SW 1271 (cell line): ENCODE measurements at regions not wholly inside any gene's neighbourhood (a gene's known extent, or its start where the extent isn't known, plus 50 kb on each side); places are given as distances from the start of the nearest gene placed in this dataset.
"Not testable (repeated sequence)": the region's sequence is repeated elsewhere in the genome, so short reads cannot be mapped to it uniquely, and the experiment has no call there.

Experiments
- DNase-seq, 2 experiments: peaks; one replicate each; lab custom pipeline; 2025; lab: John Stamatoyannopoulos, UW

DNA sequence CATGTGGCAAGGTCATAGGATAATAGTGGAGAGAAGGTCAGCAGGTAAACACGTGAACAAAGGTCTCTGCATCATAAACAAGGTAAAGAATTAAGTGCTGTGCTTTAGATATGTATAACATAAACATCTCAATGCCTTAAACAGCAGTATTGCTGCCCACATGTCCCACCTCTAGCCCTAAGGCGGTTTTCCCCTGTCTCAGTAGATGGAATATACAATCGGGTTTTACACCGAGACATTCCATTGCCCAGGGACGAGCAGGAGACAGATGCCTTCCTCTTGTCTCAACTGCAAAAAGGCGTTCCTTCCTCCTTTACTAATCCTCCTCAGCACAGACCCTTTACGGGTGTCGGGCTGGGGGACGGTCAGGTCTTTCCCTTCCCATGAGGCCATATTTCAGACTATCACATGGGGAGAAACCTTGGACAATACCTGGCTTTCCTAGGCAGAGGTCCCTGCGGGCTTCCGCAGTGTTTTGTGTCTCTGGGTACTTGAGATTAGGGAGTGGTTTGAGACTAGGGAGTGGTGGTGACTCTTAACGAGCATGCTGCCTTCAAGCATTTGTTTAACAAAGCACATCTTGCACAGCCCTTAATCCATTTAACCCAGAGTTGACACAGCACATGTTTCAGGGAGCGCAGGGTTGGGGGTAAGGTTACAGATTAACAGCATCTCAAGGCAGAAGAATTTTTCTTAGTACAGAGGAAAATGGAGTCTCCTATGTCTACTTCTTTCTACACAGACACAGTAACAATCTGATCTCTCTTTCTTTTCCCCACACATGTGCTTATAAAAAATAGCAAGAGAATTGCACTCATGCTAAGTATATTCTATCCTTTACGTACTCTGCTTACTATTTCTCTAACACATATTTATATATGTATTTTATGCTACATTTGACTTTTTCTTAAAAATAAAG lies 347.7 kb upstream of the TMEFF2 start:
- not testable (repeated sequence) for DNase-seq

DNA sequence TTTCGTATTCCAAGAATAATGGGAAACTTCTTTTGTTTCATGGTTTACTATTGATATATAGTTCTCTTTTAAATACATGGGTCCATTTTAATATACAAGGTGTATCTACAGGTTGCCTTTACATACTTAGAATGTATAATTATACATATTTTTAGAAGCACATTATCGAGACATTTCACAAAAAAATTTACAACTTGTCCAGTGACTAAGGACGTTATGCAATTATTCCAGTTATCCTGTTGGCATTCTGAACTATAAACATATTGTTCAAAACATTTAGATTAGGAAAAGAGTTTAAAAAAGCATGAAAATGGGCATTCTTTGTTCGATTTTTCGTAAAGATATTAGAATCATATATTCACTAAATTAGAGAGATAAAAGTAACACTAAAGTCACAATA lies 344.6 kb upstream of the TMEFF2 start:
- DNase-seq: no peak

DNA sequence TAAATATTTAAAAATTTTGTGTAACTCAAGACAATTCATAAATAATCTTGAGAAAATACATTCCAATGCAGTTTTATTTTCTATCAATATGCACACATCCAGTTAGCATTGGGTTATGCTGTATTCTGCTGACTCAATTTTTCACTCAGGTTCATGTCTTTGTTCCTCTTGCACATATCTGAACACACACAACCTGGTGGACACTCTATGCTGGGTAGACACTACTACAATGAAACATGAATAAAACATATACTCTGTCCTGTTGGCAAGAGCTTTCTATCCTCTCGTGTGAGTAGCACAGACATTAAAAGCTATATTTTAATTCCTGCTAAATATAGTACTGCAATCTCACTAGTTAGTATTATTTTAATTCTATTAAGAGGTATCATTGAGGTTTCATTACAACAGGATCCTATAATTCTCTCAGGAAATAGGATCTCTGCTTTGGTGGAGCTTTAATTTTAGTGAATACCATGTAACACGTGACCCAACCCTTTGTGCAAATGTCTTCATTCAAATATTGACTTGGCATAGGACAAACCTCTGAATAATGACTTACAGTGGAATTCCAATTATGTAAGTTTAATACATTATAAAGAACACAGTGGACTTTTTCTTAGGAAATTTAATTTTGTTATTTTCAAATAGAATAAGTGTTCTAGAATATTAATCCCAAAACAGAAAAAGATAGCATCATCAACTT lies 342.3 kb upstream of the TMEFF2 start:
- no peak for DNase-seq

DNA sequence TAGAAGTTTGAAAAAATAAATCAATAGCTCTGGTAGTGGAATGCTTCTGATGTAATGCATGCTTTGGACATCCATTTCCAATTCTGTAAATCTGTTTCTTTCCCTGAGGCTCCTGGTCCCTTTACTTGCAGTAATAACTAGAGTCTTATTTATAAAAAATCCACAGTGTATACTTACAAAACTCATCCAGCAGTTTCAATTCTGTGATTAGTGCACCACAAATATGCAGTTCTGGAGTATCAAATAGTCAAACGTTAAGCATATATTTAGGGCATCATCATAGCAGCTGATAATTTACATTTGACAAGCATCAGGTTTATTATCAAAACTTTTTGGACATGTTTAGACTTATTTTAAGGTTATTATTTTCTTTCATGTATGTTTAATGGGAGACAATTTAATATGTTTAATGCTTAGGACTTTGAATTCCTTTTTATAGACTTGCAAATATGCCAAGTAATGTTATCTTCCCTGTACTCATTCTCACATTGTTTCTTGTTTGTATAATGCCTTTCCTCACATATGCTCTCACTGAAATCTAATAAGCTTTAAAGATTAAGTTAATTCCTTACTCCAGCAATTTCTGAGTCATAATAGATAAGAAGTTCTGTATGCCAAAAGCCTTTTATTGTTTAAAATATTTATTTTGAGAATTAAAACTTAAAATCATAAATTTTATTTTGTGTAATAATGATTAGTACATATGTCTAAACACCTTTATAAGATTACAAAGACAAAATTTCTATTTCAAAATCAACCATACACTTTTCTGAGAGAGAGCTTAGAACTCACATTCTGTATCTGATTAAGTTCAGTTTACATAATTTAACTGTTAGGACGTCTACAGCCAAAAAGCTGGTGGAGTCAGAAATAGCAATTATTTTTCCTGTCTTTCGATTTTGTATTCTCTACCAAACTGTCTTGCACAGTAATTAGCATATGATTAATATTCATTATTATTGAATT lies 341.5 kb upstream of the TMEFF2 start:
- DNase-seq: no peak

DNA sequence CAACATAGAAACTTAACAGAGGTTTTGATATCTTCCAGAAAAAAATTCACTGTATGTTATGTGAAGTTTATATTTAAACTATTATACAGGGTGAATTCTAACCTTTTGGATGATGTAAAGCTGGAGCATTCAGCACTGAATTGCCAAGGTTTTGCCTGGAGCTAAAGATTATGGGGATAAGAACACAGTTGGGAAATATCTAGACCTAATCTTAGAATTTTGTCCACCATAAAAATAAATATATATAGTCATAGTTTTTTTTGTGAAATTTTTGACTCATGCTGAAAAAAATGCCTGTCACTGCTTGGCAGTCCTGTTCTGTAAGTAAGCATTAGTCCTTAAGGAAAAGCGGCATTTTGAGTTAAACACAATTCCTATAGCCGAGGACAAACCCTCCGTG lies 339.3 kb upstream of the TMEFF2 start:
- no peak for DNase-seq

DNA sequence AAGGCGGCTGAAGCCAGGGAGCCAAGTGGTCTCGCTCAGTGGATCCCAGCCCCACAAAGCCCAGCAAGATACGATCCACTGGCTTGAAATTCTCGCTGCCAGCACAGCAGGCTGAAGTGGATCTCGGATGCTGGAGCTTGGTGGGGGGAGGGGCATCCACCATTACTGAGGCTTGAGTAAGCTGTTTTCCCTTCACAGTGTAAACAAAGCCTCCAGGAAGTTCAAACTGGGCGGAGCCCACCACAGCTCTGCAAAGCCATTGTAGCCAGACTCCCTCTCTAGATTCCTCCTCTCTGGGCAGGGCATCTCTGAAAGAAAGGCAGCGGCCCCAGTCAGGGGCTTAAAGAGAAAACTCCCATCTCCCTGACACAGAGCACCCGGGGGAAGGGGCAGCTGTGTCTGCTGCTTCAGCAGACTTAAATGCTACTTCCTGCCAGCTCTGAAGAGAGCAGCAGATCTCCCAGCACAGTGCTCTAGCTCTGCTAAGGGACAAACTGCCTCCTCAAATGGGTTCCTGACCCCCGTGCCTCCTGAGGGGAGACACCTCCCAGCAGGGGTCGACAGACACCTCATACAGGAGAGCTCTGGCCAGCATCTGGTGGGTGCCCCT lies 330.0 kb upstream of the TMEFF2 start:
- not testable (repeated sequence) for DNase-seq

DNA sequence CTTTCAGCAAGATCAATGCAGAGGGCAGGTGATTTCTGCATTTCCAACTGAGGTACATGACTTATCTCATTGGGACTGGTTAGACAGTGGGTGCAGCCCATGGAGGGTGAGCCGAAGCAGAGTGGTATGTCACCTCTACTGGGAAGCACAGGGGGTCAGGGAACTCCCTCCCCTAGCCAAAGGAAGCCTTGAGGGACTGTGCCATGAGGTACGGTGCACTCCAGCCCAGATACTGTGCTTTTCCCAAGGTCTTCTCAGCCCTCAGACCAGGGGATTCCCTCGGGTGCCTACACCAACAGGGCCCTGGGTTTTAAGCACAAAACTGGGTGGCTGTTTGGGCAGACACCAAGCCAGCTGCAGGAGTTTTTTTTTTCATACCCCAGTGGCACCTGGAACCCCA lies 329.5 kb upstream of the TMEFF2 start:
- not testable (repeated sequence) for DNase-seq

DNA sequence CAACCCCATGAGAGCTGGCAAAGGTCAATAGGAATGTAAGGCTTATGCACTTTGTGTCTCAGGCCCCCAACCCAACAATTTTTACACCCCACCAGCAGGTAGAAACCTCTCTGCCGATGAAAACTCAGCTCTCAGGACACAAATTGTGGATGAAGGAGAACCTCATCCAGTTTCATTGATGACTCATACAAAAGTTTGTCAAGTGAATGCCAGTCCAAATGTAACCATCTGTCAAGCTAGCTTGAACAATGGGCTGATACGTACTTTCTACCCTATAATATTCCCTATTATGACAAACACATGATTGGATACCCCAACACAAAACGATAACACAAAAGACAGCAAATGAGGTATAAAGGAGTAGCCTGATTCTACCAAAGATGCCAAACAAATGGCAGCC lies 321.2 kb upstream of the TMEFF2 start:
- DNase-seq: no peak

DNA sequence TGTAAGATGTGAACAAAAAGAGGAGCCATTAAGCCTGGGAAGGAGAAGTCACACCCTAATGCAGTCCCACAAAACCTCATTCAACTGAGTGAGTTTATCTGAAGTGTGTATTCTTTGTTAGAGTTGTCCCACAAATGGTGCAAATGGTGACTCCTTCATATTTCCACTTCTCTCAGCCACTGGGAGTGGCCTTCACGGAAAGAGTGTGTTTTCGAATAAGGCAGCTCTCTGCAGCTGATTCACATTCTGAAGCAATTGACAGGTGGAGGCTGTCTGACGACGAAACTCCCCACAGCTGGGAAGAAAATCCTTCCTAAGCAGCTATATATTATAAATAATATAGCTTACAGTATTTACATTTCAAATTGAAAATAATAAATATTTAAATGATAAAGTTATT lies 318.8 kb upstream of the TMEFF2 start:
- DNase-seq: no peak

DNA sequence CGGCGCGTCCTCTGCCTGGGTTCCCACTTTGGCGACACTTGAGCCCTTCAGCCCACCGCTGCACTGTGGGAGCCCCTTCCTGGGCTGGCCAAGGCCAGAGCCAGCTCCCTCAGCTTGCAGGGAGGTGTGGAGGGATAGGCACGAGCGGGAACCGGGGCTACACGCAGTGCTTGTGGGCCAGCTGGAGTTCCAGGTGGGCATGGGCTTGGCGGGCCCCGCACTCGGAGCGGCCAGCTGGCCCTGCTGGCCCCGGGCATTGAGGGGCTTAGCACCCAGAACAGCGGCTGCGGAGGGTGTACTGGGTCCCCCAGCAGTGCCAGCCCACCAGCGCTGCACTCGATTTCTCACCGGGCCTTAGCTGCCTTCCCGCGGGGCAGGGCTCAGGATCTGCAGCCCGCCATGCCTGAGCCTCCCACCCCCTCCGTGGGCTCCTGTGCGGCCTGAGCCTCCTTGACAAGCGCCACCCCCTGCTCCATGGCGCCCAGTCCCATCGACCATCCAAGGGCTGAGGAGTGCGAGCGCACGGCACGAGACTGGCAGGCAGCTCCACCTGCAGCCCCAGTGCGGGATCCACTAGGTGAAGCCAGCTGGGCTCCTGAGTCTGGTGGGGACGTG lies 313.2 kb upstream of the TMEFF2 start:
- DNase-seq: not testable (repeated sequence)

DNA sequence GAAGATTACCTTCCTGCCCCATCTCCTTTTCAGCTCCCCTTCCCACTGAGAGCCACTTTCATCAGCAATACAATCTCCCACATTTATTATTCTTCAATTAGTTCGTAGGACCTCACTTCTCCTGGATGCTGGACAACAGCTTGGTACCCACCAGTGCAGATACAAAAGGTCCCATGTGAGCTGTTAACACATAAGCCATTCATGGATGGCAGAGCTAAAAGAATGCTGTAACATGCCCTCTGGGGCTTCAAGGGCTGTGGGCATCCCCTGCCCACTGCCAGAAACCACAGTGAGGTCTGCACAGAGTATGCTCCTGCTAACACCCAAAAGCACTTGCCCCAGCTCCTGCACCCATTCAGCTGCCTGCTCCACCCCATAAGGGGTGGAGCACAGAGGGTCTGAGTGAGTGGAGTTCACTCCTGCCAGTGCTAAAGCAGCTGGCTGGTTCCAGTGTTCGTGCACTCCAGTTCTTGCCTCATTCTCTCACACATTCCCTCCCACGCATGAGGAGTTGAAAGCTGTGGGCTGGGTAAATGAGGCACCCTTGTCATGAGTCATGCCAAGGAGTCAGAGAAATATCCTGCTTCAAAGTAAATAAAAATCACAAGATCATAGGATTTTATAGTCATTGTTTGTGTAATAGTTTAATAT lies 305.9 kb upstream of the TMEFF2 start:
- DNase-seq: peak in 1 of 2 experiments; percentile 5

DNA sequence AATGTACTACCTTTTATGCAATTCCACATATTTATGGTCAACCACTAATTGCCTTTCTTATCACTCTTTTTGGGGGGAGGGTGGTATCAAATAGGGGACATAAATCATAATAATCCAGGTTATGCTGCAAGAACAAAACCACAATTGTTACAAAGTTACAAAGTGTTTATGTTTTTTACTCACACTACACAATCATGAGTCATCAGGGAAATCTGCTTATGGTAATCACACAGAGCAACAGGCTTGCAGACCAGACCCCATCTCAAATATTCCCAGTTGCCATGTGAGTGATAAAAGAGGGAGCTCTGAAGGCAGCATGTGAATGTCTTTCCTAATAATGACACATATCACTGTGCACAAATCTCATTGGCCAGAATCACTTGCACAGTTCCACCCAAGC lies 304.7 kb upstream of the TMEFF2 start:
- DNase-seq: no peak

DNA sequence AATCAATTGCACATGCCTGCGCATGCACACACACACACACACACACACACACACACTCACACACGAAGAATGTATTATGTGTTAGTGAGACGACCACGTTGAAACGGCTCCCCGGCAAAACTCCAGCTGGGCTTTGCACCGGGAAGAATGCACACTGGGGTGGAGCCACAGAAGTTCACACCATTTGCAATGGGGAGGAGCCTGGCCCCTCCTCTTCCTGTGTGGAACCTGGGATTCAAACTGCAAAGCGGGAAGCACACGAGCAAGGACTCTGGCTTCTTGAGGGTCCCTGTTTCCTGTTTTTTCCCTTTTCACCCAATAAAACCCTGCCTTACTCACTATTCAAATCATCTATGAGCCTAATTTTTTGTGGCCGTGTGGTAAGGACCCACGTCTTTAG lies 304.0 kb upstream of the TMEFF2 start:
- DNase-seq: no peak

DNA sequence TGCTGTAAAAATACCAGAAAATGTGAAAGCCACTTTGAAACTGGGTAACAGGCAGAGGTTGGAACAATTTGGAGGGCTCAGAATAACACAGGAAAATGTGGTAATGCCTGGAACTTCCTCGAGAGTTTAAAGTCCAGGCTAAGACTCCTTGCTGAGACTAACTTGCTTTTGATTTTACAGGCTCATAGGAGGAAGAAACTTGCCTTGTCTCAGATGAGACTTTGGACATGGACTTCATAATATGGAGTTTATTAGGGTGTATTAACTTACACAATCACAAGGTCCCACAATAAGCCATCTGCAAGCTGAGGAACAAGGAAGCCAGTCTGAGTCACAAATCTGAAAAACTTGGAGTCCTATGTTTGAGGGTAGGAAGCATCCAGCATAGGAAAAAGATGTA lies 293.4 kb upstream of the TMEFF2 start:
- DNase-seq: not testable (repeated sequence)

DNA sequence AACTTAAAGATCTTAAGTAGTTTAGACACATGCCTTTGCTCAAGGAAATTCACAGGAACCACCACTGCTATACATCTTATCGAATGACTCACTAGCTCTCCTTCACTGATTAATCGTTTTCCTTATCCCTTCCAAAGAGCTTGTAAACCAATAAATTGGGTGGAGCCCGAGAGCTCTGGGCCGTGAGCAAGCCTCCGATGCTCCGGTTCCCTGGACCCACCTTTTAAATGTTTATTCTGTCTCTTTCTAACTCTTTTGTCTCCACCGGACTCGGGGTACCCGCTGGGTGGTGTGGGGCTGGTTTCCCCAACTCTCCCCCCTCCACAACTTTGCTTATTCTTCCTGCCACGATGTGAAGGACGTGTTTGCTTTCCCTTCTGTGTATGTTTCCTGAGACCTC lies 292.9 kb upstream of the TMEFF2 start:
- no peak for DNase-seq

DNA sequence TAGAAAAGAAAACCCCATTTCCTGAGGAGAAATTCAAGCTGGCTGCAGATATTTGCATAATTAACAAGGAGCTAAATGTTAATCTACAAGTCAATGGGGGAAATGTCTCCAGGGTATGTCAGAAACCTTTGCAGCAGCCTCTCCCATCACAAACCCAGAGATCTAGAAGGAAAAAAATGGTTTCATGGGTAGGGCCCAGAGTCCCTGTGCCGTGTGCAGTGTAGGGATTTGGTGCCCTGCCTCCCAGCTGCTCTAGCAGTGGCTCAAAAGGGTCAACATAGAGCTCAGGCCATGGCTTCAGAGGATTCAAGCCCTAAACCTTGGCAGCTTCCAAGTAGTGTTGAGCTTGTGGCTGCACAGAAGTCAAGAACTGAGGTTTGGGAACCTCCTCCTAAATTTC lies 290.2 kb upstream of the TMEFF2 start:
- DNase-seq: no peak

DNA sequence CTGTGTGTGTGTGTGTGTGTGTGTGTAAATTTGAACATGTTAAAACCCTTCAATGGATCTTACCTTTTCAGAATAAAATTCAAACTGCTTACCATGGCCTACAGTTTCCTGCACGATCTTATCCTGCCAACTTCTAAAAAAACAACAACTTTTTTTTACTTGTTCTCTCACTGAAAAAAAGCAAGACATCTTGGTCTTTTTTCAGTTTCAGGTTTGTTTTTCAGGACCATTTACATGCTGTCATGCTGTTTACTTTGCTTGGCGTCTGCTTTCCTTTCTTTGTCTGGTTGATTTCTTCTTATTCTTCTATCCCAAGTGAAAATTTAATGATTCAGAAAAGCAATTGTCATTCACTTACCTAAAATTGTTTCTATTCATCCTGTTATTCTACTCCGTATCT lies 286.3 kb upstream of the TMEFF2 start:
- no peak for DNase-seq

DNA sequence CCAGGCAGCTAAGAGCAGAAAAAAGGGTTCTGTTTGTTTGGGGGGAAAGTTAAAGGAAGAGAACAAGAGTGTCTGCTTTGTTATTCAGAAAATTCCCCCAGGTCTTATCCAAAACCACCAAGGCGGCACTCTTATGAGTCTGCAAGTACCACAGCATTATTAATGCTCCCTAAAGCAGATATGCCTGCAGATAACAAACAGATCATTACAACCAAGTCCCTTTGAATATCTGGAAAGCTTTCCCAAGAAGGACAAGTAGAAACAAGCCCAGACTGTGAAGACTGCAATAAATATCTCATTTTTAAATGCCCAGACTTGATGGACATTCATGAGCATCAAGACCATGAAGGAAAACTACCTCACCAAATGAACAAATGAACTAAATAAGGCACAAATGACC lies 278.6 kb upstream of the TMEFF2 start:
- no peak for DNase-seq

DNA sequence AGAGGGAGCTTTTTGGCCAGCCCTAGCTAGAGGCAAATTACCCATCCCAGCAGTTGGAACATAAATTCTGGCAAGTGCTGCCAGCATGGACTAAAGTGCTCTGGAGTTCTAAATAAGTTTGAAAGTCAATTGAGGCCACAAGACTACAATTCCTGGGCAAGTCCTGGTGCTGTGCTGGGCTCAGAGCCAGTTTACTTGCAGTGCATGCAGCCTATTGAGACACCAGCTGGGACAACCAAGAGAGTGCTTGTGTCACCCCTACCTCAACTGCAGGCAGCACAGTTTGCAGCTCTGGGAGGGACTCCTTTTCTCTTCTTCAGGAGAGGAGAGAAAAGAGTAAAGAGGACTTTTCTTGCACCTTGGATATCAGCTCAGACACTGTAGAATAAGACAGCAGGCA lies 277.2 kb upstream of the TMEFF2 start:
- DNase-seq: no peak

DNA sequence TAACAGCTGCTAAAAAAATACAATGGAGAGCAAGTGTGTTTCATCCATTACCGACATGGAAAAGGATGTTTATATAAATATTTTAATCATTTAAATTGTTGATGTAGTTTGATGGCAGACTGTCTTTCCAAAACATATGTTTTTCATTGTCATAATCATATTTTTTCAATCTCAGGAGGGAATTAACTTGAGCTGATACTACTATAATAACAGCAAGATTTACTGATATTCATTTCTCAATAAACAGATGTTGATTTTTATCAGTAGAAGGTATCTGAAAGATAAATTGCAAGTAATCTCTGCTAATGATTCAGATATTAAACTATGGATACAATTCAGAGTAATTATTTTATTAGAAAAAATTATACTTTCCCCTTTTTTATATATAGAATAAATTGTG lies 274.9 kb upstream of the TMEFF2 start:
- no peak for DNase-seq
